ENCODE measurements at regions not wholly inside any gene's neighbourhood (a gene's known extent, or its start where the extent isn't known, plus 50 kb on each side); places are given as distances from the start of the nearest gene placed in this dataset.
"Not testable (repeated sequence)": the region's sequence is repeated elsewhere in the genome, so short reads cannot be mapped to it uniquely, and the experiment has no call there.

GRCh38 chr22:47352920-47353700, 590.7 kb downstream of the TBC1D22A start:
- DNase-seq, result no peak

- no peak for DNase-seq
Observed at GRCh38 chr22:47351836-47352579, 589.6 kb downstream of the TBC1D22A start.

- not testable (repeated sequence) for DNase-seq
Observed at GRCh38 chr22:47346287-47346686, 583.8 kb downstream of the TBC1D22A start.

- DNase-seq, result no peak
Observed at GRCh38 chr22:47345025-47345424, 582.6 kb downstream of the TBC1D22A start.

GRCh38 chr22:47344414-47344813, 582.0 kb downstream of the TBC1D22A start:
- DNase-seq, result no peak

- no peak for DNase-seq
Observed at GRCh38 chr22:47343611-47344010, 581.2 kb downstream of the TBC1D22A start.

- no peak for DNase-seq
Observed at GRCh38 chr22:47342446-47342845, 580.0 kb downstream of the TBC1D22A start.

- no peak for DNase-seq
Observed at GRCh38 chr22:47341464-47341863, 579.0 kb downstream of the TBC1D22A start.

- no peak for DNase-seq
Observed at GRCh38 chr22:47340851-47341436, 578.5 kb downstream of the TBC1D22A start.

GRCh38 chr22:47337161-47337621, 574.7 kb downstream of the TBC1D22A start:
- peak; percentile 13 for DNase-seq

- DNase-seq, result no peak
Observed at GRCh38 chr22:47335958-47336357, 573.5 kb downstream of the TBC1D22A start.

- no peak for DNase-seq
Observed at GRCh38 chr22:47335460-47335859, 573.0 kb downstream of the TBC1D22A start.

GRCh38 chr22:47334601-47335000, 572.2 kb downstream of the TBC1D22A start:
- DNase-seq, result no peak

GRCh38 chr22:47333625-47334024, 571.2 kb downstream of the TBC1D22A start:
- DNase-seq, result no peak

GRCh38 chr22:47332246-47332980, 570.0 kb downstream of the TBC1D22A start:
- no peak for DNase-seq

GRCh38 chr22:47331750-47332149, 569.3 kb downstream of the TBC1D22A start:
- no peak for DNase-seq

- DNase-seq, result no peak
Observed at GRCh38 chr22:47329727-47330650, 567.5 kb downstream of the TBC1D22A start.

GRCh38 chr22:47328550-47329243, 566.2 kb downstream of the TBC1D22A start:
- DNase-seq, result no peak

- DNase-seq, result no peak
Observed at GRCh38 chr22:47327241-47327640, 564.8 kb downstream of the TBC1D22A start.

- DNase-seq, result no peak
Observed at GRCh38 chr22:47325249-47325648, 562.8 kb downstream of the TBC1D22A start.

- DNase-seq, result no peak
Observed at GRCh38 chr22:47324435-47324990, 562.1 kb downstream of the TBC1D22A start.
